ENCODE measurements at regions not wholly inside any gene's neighbourhood (a gene's known extent, or its start where the extent isn't known, plus 50 kb on each side); places are given as distances from the start of the nearest gene placed in this dataset.

GRCh38 chr13:79194272-79194671 is 211.8 kb downstream of the RBM26 start:
- no peak for TF ChIP-seq EZH2 (IDR thresholded peaks at IDR 0.05; ENCODE audit: insufficient read depth, poor library complexity, severe bottlenecking)
- TF ChIP-seq EZH2phosphoT487 (IDR thresholded peaks at IDR 0.05; ENCODE audit: insufficient read depth, low read depth) = no peak
